Activated T-cell treated with anti-CD3 and anti-CD28 coated beads, Interleukin-2, amount 50 U/mL, for 4 hours (primary cell): ENCODE measurements at regions not wholly inside any gene's neighbourhood (a gene's known extent, or its start where the extent isn't known, plus 50 kb on each side); places are given as distances from the start of the nearest gene placed in this dataset.

ENCODE experiments used
- ATAC-seq, 2 donors: fragments of 200-7000 bp; cut with Tn5 transposase; one replicate each; pipeline ENCODE4 v1.10.0; 2021
- DNase-seq: peaks from one replicate; pipeline ENCODE4 v3.0.0-alpha.2; 2020
- H3K27me3 Mint-ChIP-seq: one replicate; pipeline ENCODE4 v1.8.0; 2021; ENCODE audit warnings: low read depth, mixed read lengths
- H3K36me3 Mint-ChIP-seq: one replicate; pipeline ENCODE4 v1.8.0; 2022; ENCODE audit warnings: mixed read lengths; ENCODE audit not compliant: insufficient read depth
- H3K4me1 Mint-ChIP-seq: one replicate; pipeline ENCODE4 v1.8.0; 2021; ENCODE audit warnings: low read depth, mixed read lengths
- H3K4me3 Mint-ChIP-seq: one replicate; pipeline ENCODE4 v1.8.0; 2021; ENCODE audit warnings: mild to moderate bottlenecking, moderate library complexity, mixed read lengths
- H3K9me3 Mint-ChIP-seq: one replicate; pipeline ENCODE4 v1.8.0; 2021; ENCODE audit warnings: mixed read lengths

DNA sequence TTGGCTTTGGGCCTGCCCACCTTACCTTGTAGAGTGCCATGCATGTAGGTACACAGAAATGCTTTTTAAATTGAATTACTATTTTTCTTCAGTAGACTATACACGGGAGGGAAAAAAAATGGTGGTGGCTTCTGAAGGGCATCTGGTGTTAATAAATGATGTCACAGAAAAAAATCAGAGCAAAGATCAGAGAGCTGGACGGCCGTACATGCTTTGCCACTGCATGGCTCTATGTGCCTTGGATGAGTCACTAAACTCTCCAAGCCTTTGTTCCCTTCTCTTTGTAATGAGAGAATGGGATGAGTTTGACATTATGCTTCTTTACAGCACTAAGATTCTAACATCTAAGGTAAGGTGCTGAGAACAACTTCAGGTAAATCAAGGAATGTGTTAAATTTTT lies 376.4 kb upstream of the DDHD1 start:
- no peak for ATAC-seq

DNA sequence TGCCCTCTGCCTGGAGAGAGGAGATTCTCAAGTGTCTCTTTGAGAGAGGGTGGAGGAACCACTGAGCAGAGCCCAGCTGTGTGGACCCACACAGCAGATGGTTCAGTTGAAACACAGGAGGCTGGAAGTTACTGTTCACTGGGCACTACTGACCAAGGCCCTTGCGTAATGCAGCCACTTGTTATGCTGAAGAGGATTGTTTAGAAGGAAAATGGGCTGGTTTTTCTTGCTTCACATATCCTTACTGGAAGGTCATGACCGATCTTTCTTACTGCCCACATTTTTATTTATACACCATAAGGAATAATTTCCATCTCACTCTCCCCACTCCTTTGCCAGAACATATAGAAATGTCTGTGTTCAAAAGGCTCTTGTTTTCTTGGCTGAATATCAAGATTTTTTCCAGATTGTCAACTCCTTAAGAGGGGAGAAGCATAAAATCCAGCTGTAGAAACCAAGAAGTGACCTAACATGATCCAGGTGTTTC lies 375.1 kb upstream of the DDHD1 start:
- H3K4me3 Mint-ChIP-seq = no peak overlapping the region
- no peaks in the 10 kb centered on the region for H3K4me1 Mint-ChIP-seq
- no peak for DNase-seq
- ATAC-seq = no peak
- H3K9me3 Mint-ChIP-seq = no peaks in the 10 kb centered on the region
- H3K36me3 Mint-ChIP-seq = no peaks in the 10 kb centered on the region
- no peaks in the 10 kb centered on the region for H3K27me3 Mint-ChIP-seq

More for the DNA sequence above, 376.4 kb upstream of the DDHD1 start:
- Mint-ChIP-seq H3K4me3 (no peak overlapping the region), H3K36me3 (no peaks in the 10 kb centered on the region), H3K9me3 (no peaks in the 10 kb centered on the region), H3K27me3 (no peaks in the 10 kb centered on the region), H3K4me1 (no peaks in the 10 kb centered on the region)
- no peak for DNase-seq

DNA sequence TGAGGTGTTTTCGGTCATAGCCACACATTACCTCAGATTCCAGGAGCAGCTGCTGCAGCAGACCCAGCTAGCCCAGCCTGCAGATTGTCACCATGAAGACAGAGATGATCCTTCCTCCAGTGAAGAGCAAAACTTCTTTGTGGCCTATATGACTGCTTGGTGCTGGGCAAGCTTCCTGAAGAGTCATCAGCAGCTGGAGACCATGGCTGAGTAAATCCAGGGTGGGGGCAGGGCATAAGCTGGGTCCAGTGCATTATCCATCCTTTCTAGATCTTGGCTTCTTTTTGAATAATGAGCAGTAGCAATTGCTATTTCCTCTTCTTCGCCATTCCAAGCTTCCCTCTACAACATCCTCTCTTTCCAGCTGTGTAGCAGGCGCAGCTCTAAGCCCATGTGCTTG lies 373.1 kb upstream of the DDHD1 start:
- H3K36me3 Mint-ChIP-seq = no peaks in the 10 kb centered on the region
- H3K4me3 Mint-ChIP-seq = no peak overlapping the region
- no peaks in the 10 kb centered on the region for H3K4me1 Mint-ChIP-seq
- peaks cover 7% of the 10 kb centered on the region for H3K9me3 Mint-ChIP-seq
- no peak for DNase-seq
- H3K27me3 Mint-ChIP-seq = no peaks in the 10 kb centered on the region
- ATAC-seq = no peak

DNA sequence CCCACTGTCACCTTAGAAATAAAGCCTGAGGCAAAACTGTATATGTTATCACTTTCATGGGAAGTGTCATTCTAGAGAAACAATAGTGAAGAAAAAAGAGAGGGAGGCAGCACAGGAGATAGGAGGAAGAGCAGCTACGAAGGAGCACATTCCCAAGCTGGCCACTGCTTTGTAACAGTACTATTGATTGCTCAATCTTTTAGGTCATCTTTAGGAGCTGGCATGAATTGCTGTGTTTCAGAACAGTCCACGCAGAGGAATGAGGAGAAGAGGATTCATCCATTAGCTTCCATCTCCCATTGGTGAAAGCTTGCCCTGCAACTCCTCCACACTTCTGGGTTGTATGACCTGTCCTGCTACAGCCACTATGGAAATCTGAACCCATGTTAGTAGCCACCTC lies 372.5 kb upstream of the DDHD1 start:
- ATAC-seq (no peak), DNase-seq (no peak)
- Mint-ChIP-seq H3K9me3 (peaks cover 7% of the 10 kb centered on the region), H3K27me3 (no peaks in the 10 kb centered on the region), H3K36me3 (no peaks in the 10 kb centered on the region), H3K4me1 (no peaks in the 10 kb centered on the region), H3K4me3 (no peak overlapping the region)

DNA sequence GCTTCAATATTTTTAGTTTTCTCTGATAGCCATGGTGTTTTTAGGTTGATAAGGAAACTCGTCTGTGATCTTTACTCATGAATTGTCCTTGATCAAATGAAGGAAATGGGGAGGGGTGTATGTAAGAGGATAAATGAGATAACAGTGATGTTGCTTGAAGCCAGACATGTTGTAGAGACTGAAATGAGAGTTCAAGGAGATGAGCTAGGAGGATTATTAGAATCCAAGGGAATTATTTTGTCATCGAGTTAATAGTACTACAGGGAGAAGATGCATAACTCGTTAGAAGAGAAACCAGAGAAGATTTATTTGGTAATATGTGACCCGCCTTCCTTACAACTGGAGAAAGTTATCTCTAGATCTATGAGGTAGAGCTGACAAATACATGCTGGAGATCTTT lies 371.3 kb upstream of the DDHD1 start:
- ATAC-seq = no peak
- Mint-ChIP-seq H3K27me3 (no peaks in the 10 kb centered on the region), H3K36me3 (no peaks in the 10 kb centered on the region), H3K9me3 (peaks cover 7% of the 10 kb centered on the region), H3K4me3 (no peak overlapping the region), H3K4me1 (no peaks in the 10 kb centered on the region)
- DNase-seq = no peak

DNA sequence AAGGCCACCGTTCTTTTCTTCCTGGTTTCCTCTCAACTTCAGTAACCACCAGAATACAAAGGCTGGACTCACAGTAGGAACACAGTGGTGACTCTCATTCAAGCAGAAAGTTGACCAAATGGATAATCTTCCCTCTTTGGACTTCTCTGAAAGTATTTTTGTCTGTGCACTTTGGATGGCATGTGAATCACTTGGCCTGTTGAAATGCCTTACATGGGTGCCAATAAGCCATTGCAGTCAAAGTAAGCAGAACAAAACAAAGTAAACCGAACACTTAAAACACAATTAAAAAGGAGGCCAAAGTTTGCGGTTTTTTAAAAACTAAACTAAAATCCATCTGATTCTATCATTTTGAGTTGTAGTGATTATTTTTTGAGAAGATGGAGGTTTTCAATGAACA lies 370.1 kb upstream of the DDHD1 start:
- H3K36me3 Mint-ChIP-seq = no peaks in the 10 kb centered on the region
- DNase-seq (no peak), ATAC-seq (no peak)
- no peaks in the 10 kb centered on the region for H3K4me1 Mint-ChIP-seq
- no peaks in the 10 kb centered on the region for H3K27me3 Mint-ChIP-seq
- H3K4me3 Mint-ChIP-seq = no peak overlapping the region
- peaks cover 7% of the 10 kb centered on the region for H3K9me3 Mint-ChIP-seq

DNA sequence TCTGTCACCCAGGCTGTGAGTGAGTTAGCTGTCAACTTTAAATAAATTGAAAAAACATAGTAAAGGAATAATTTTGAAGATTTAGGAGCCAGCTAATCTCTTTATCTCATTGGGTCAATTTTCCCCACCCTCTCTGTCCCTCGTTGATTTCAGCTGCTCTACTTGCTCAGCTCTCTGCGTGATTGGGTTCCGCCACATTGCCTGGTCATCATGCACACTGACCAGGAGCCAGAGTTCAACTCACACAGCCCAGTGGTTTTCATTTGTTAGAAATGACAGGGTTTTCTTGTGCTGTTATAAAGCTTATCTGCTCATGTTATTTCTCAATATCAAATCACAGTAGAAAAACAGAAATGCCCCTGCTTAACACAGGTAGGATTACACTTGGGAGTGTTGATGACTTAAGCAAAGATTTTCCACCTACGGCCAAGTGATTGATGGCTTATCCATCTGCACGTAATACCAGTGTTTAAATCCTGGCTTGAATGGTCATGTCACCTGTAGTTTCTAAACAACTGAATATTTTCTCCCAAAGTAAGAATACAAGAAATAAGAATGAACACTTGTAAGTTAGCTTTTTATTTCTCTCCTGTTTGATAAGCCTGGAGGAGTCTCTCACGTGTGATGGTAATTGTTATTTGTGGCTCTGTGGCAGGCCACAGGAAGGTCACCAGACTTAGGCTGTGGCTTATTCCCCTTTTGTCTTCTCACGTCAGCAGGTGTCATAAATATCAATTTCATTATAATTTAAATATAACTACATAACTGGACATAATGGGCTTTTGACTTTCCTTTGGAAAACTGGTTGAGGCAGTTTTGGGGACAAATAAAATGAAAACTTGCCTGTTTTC lies 367.2 kb upstream of the DDHD1 start:
- peaks cover 7% of the 10 kb centered on the region for H3K9me3 Mint-ChIP-seq

DNA sequence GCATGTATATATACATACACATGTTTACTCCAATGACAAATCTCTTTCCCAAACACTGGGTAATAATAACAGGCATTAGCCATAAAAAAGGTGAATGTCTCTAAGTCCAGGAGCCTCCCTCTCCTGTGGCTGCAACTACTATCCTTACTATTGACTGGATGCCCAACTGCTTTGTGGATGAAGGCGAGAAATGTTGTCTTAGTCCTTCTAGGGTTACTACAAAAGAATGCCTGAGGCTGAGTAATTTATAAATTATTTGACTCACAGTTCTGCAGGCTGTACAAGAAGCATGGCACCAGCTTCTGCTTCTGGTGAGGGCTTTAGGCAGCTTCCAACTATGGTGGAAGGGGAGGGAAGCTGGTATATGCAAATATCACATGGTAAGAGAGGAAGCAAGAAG lies 366.0 kb upstream of the DDHD1 start:
- no peaks in the 10 kb centered on the region for H3K4me1 Mint-ChIP-seq
- no peaks in the 10 kb centered on the region for H3K27me3 Mint-ChIP-seq
- no peak overlapping the region for H3K4me3 Mint-ChIP-seq
- H3K36me3 Mint-ChIP-seq = no peaks in the 10 kb centered on the region
- ATAC-seq = no peak
- no peak for DNase-seq
- H3K9me3 Mint-ChIP-seq = peaks cover 7% of the 10 kb centered on the region

More for the DNA sequence above, 367.2 kb upstream of the DDHD1 start:
- no peak overlapping the region for H3K4me3 Mint-ChIP-seq
- H3K36me3 Mint-ChIP-seq = no peaks in the 10 kb centered on the region
- no peak for DNase-seq
- ATAC-seq = no peak
- no peaks in the 10 kb centered on the region for H3K27me3 Mint-ChIP-seq
- H3K4me1 Mint-ChIP-seq = no peaks in the 10 kb centered on the region

DNA sequence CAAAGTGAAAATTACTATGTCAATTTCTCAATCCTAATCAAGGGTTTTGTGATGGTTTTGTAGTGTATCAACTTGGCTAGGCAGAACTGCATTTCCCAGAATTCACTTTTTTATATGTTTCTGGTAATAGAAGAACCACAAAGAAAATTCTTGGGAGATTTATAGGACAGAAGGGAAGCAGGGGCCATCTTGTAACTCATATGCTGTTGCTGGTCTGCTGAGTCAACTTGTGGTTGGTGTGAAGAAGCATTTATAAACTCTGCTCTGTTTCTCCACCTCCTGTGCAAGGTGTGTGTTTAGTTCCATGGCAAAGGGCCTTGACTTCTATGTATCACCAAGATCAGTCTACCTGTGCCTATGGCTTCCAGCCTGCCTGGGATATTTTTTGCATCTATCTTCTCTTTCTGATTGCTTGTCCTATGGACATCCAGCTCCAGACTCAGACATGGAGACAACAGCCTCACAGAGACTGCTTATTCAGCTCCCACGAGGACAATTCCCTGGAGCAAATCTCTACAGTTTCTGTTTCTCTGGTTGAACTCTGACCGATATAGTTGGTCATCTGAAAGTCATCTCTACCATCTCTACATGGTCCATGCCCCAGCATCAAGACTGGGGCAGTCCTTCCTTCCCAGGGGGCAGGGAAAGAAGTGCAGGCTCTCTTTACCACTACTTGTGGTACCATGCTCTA lies 364.3 kb upstream of the DDHD1 start:
- no peaks in the 10 kb centered on the region for H3K4me1 Mint-ChIP-seq
- DNase-seq = no peak
- no peaks in the 10 kb centered on the region for H3K27me3 Mint-ChIP-seq
- no peak overlapping the region for H3K4me3 Mint-ChIP-seq
- no peaks in the 10 kb centered on the region for H3K36me3 Mint-ChIP-seq
- no peak for ATAC-seq
- H3K9me3 Mint-ChIP-seq = peaks cover 5% of the 10 kb centered on the region

DNA sequence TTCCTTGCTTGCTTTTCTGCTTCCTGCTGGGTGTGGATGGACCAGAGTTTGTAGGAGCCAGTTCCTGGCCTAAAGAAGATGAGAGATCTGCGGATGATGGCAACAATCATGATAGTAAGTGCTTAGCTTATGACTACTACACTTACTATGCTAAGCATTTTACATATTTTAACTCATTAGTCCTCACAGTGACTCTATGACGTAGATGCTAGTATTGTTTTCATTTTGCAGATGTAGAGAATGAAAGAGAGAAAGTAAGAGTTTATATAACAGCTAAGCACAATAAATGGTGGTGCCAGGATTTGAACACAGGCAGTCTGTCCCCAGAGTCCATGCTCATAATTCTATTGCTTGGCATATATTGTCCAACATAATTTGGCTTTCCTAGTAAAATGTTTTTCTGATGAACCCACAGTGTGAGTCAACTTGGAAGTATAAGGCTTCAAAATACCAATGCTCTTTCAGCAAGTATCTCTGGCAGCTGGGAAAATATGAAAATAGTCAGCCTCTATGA lies 363.2 kb upstream of the DDHD1 start:
- no peak for DNase-seq
- Mint-ChIP-seq H3K36me3 (no peaks in the 10 kb centered on the region), H3K27me3 (no peaks in the 10 kb centered on the region), H3K4me1 (no peaks in the 10 kb centered on the region), H3K9me3 (no peaks in the 10 kb centered on the region), H3K4me3 (no peak overlapping the region)
- ATAC-seq = no peak

DNA sequence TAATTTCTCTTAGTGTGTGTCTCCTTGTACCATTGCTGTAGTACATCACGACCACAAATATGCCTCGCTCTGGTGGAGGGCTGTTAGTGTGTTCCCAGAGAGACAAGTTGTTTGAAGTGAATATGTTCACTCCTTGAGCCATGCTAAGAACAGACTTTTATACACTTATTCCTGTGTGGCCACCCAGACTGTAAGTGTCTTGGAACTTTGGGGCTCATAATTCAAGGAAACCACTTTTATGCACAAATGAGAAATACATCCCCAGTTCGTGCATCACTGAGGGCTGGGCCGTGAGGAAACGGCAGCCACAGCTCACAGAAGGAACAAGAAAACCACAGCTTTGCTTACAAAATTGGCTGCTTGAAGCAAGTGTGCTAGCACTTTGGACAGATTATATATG lies 362.2 kb upstream of the DDHD1 start:
- Mint-ChIP-seq H3K4me3 (no peak overlapping the region), H3K9me3 (no peaks in the 10 kb centered on the region), H3K4me1 (no peaks in the 10 kb centered on the region), H3K27me3 (no peaks in the 10 kb centered on the region), H3K36me3 (no peaks in the 10 kb centered on the region)
- no peak for ATAC-seq
- no peak for DNase-seq

DNA sequence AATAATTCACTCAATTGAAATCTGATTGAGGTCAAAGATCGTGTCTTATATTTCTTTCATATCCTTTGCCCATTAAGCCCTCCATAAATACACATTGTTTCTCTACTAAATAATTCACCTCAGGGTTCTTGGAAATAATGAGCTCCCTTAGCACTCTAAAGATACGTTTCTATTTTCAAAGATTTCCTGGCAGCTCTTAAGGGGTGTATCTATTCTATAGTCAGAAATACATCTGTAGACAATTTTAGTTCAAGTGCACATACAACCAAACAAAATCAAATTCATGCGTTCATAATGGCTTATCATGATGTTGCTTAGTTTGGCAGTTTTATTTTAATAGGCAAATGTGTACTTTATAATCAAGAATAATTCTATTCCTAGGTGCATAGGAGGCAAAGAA lies 361.1 kb upstream of the DDHD1 start:
- DNase-seq (no peak), ATAC-seq (no peak)
- Mint-ChIP-seq H3K9me3 (no peaks in the 10 kb centered on the region), H3K4me3 (no peak overlapping the region), H3K36me3 (no peaks in the 10 kb centered on the region), H3K27me3 (no peaks in the 10 kb centered on the region), H3K4me1 (no peaks in the 10 kb centered on the region)

DNA sequence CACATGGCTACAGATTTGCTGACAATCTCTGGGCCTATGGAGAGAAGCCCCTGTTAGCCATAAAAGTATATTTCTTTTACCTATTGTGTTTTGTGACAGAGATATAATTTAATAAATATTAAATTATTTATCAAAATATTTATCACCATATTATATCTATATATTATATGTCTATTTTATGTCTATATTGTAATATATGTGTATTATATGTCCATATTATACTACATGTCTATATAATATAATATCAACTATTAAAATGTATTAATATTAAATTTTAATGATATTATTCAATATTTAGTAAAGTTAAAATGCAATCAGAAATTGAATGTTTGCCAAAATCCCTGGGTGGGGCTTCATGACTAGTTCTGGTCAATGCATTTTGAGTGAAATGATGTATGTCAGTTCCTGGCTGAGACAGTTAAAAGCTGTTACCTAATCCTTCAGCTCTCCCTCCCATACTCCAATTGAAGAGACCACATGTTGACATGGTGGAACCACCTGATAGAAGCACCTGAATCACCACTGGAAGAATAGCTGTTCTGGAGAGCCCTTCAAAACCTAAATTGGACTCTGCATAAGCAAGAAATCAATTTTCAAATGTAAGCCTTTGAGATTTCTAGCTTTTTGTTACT lies 357.3 kb upstream of the DDHD1 start:
- Mint-ChIP-seq H3K27me3 (no peaks in the 10 kb centered on the region), H3K9me3 (peaks cover 5% of the 10 kb centered on the region), H3K4me3 (no peak overlapping the region), H3K4me1 (no peaks in the 10 kb centered on the region), H3K36me3 (peaks cover 3% of the 10 kb centered on the region)
- ATAC-seq (no peak), DNase-seq (no peak)

DNA sequence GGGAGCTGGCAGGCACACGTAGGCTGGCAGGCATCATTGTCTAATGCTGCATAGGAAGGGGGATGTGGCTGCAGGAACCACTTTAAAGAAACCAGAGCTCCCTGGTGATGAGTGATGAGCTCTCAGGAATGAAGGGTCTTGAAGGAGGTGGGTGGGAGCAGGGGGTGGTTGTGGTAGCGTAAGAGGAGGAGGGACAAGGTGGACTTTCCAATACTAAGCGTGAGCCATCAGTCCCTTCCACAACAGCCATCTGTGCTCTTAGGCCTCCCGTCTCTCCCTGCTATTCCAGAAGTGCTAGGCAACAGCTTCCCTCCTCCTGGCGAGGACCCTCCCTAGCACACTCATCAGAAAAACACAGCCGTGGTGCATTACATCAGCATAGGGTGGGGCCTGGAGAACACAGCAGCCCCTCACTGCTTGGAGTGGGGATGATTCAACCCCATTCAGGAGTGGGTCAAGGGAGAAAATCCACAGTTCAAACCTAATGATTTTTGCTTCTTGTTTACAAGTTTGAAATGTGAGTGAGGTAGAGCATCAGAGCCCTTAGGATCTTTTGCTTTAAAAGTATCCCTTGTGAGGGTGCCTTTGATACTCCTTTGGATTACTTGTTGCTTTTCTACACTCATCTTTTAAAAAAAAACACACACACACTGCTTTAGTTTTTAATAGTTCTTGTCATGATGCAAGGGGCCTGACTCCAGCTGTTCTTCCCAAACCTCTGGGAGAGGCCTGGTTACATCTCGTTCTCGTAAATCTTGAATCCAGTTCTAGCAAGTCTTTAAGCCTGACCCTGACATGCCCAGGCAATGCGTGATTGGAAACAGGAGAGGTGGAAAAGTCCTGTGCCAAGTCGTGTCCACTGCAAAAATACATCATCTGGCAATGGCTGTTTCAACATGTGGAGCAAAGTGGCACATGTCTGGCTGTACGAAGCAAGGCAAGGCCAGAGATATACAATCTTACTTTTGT lies 356.4 kb upstream of the DDHD1 start:
- Mint-ChIP-seq H3K9me3 (peaks cover 12% of the 10 kb centered on the region), H3K4me1 (no peaks in the 10 kb centered on the region), H3K4me3 (no peak overlapping the region), H3K36me3 (peaks cover 3% of the 10 kb centered on the region), H3K27me3 (no peaks in the 10 kb centered on the region)
- no peak for ATAC-seq
- DNase-seq = no peak
